HL-60 (cell line): ENCODE measurements at regions not wholly inside any gene's neighbourhood (a gene's known extent, or its start where the extent isn't known, plus 50 kb on each side); places are given as distances from the start of the nearest gene placed in this dataset.
"Not testable (repeated sequence)": the region's sequence is repeated elsewhere in the genome, so short reads cannot be mapped to it uniquely, and the experiment has no call there.

Experiments used
- DNase-seq, 2 experiments: peaks; one replicate each; pipeline ENCODE4 v3.0.0-alpha.2; 2010 to 2020; ENCODE audit warnings: low read depth in 1 of 2, low spot score in 1 of 2
- H3K27ac ChIP-seq: fragments of 250-450 bp; sonication (Bioruptor Pico); replicated peaks from 2 replicates; pipeline ENCODE4 v1.5.1; 2020; ENCODE audit warnings: mild to moderate bottlenecking, moderate library complexity
- H3K27me3 ChIP-seq: fragments of 250-450 bp; sonication (Bioruptor Pico); 2 replicates; pipeline ENCODE4 v1.5.1; 2021; ENCODE audit warnings: mild to moderate bottlenecking, moderate library complexity; ENCODE audit not compliant: insufficient read depth, poor library complexity, severe bottlenecking
- H3K4me3 ChIP-seq: replicated peaks from 2 replicates; pipeline ENCODE4 v1.5.1; 2011; ENCODE audit warnings: mild to moderate bottlenecking, control low read depth, low read length; ENCODE audit not compliant: insufficient read depth
- GABPA ChIP-seq: IDR thresholded peaks from 2 replicates; pipeline ENCODE4 v1.6.1; 2012; ENCODE audit warnings: low read depth
- POLR2AphosphoS5 ChIP-seq: IDR thresholded peaks from 2 replicates; pipeline ENCODE4 v1.6.1; 2012; ENCODE audit warnings: low read depth
- SPI1 ChIP-seq: IDR thresholded peaks from 2 replicates; pipeline ENCODE4 v1.6.1; 2012; ENCODE audit warnings: low read depth, mild to moderate bottlenecking, borderline replicate concordance
- TF ChIP-seq, protein P1 (sequence below): IDR thresholded peaks from one replicate; pipeline ENCODE4 v1.5.1; 2011; ENCODE audit warnings: low read length, control low read depth, inconsistent platforms; ENCODE audit not compliant: insufficient read depth
- TF ChIP-seq, protein P2 (sequence below): IDR thresholded peaks from 2 replicates; pipeline ENCODE4 v1.6.1; 2012; ENCODE audit warnings: low read depth; ENCODE audit not compliant: insufficient replicate concordance

DNA sequence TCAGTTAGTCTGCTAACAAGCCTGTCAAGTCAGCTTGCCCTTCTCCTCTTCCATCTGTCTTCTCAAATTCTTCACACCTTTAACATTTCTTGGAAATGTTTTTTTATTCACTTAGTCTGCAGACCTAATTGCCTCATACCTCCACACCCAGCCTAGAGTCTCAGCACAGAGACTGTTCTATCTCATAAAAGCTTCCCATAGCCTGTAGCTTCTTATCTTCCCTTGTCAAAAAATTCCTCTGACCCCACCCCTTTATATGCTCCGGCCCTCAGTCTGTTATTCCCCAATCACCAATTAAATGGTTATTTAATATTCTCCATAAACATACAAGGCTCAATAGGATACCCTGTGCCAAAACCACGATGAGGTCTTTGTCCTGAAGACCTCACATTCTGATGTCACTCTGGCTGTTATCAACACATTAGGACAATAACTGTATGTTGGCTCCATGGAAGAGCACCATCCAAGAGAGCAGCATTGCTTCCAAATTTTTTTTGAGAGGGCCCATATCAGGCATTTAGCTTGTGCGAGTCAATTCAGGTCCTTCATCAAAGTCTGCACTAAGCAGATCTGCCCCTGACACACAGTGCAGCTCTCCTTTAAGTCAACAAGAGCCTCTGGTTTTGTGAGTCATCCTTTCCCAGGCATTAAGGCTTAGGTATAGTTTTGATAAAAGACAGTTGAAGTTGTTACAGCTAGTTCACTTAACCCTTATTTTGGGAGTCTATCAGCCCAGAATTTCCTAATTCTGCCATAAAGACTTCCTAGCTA, 83.2 kb upstream of the TBX18 start:
- Histone ChIP-seq H3K27me3 (no peaks in the 10 kb centered on the region), H3K27ac (no peak overlapping the region), H3K4me3 (no peak overlapping the region)
- DNase-seq: no peak
- no peak for TF ChIP-seq GABPA
- TF ChIP-seq POLR2AphosphoS5: no peak
- no peak for TF ChIP-seq SPI1
- TF ChIP-seq, protein P1, sequence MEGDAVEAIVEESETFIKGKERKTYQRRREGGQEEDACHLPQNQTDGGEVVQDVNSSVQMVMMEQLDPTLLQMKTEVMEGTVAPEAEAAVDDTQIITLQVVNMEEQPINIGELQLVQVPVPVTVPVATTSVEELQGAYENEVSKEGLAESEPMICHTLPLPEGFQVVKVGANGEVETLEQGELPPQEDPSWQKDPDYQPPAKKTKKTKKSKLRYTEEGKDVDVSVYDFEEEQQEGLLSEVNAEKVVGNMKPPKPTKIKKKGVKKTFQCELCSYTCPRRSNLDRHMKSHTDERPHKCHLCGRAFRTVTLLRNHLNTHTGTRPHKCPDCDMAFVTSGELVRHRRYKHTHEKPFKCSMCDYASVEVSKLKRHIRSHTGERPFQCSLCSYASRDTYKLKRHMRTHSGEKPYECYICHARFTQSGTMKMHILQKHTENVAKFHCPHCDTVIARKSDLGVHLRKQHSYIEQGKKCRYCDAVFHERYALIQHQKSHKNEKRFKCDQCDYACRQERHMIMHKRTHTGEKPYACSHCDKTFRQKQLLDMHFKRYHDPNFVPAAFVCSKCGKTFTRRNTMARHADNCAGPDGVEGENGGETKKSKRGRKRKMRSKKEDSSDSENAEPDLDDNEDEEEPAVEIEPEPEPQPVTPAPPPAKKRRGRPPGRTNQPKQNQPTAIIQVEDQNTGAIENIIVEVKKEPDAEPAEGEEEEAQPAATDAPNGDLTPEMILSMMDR: no peak
- TF ChIP-seq, protein P2, sequence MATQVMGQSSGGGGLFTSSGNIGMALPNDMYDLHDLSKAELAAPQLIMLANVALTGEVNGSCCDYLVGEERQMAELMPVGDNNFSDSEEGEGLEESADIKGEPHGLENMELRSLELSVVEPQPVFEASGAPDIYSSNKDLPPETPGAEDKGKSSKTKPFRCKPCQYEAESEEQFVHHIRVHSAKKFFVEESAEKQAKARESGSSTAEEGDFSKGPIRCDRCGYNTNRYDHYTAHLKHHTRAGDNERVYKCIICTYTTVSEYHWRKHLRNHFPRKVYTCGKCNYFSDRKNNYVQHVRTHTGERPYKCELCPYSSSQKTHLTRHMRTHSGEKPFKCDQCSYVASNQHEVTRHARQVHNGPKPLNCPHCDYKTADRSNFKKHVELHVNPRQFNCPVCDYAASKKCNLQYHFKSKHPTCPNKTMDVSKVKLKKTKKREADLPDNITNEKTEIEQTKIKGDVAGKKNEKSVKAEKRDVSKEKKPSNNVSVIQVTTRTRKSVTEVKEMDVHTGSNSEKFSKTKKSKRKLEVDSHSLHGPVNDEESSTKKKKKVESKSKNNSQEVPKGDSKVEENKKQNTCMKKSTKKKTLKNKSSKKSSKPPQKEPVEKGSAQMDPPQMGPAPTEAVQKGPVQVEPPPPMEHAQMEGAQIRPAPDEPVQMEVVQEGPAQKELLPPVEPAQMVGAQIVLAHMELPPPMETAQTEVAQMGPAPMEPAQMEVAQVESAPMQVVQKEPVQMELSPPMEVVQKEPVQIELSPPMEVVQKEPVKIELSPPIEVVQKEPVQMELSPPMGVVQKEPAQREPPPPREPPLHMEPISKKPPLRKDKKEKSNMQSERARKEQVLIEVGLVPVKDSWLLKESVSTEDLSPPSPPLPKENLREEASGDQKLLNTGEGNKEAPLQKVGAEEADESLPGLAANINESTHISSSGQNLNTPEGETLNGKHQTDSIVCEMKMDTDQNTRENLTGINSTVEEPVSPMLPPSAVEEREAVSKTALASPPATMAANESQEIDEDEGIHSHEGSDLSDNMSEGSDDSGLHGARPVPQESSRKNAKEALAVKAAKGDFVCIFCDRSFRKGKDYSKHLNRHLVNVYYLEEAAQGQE: no peak

DNA sequence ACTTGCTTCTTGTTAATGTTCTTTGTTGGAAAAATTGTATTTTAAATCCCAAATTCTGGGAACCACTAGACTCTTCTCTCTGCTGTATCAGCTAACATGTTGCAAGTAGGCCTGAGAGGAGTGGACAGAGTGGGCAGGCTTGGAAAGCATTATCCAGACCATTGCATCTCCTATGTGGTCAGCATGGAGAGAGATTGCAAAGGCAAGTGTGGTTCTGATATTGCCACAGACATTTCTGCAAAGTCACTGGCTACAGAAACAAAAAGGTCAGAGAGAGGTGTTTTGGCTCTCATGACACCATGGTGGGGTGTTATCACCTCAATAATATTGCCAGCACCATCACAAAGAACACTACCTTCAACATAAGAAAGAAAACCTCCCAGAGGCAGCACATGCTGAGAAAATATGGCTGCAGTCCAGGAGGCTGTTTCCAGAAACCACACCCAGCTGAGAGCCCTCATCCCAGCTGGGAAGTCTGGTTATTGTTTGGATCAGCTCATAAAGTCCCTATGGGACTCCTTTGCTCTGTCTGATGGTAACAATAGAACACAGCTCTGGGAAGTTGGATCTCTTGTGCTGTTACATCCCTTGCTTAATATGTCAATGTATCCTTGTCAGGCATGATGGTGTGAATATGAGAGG, 78.2 kb upstream of the TBX18 start:
- Histone ChIP-seq H3K27ac (no peak overlapping the region), H3K27me3 (no peaks in the 10 kb centered on the region), H3K4me3 (no peak overlapping the region)
- DNase-seq: no peak
- no peak for TF ChIP-seq POLR2AphosphoS5
- TF ChIP-seq, protein P2: no peak
- no peak for TF ChIP-seq SPI1
- TF ChIP-seq, protein P1: no peak
- TF ChIP-seq GABPA: no peak

DNA sequence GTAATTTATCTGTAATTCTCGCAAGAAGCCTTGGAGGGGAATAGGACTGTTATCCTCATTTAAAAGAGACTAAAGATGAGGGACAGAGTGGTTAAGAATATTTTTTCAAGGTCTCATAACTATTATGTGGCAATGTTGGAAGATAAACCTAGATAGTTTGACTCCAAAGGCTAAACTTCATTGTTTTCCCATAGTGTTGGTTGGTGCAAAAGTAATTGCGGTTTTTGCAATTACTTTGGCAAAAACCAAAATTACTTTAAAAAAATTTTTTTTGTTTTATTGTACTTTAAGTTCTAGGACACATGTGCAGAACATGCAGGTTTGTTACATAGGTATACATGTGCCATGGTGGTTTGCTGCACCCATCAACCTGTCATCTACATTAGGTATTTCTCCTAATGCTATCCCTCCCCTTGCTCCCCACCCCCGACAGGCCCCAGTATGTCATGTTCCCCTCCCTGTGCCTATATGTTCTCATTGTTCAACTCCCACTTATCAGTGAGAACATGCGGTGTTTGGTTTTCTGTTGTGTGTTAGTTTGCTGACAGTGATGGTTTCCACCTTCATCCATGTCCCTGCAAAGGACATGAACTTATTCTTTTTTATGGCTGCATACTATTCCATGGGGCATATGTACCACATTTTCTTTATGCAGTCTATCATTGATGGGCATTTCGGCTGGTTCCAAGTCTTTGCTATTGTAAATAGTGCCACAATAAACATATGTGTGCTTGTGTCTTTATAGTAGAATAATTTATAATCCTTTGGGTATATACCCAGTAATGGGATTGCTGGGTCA, 72.9 kb upstream of the TBX18 start:
- H3K27ac ChIP-seq, H3K27me3 ChIP-seq, DNase-seq, H3K4me3 ChIP-seq: not testable (repeated sequence)

DNA sequence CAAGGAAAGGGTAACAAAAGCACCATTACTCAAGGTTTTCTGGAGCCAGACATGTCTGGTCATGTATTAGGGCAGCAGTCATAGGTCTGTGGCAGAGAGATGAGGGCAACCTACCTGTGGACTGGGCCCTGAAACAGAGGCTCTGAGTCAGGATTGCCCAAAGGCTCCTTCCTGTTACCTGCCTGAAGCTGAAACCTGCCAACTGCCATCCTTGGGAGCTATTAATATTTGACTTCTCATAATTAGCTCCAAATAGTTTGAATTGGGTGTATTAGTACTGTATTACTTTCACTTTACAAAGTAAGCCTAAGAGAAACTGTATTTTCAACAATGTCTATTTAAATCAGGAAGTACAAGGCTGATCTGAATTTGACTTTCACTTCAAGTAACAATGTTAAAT, 72.0 kb upstream of the TBX18 start:
- TF ChIP-seq, protein P2: no peak
- TF ChIP-seq, protein P1: no peak
- no peak for TF ChIP-seq POLR2AphosphoS5
- no peak for TF ChIP-seq SPI1
- no peak for TF ChIP-seq GABPA
- no peak overlapping the region for H3K27ac ChIP-seq
- peaks cover 2% of the 10 kb centered on the region for H3K27me3 ChIP-seq
- DNase-seq: no peak
- H3K4me3 ChIP-seq: no peak overlapping the region
